Hematopoietic multipotent progenitor cell treated with erythropoietin and hydrocortisone succinate and interleukin-3 and kit ligand, for 4 days (in vitro differentiated cells): ENCODE measurements at regions not wholly inside any gene's neighbourhood (a gene's known extent, or its start where the extent isn't known, plus 50 kb on each side); places are given as distances from the start of the nearest gene placed in this dataset.

Experiments used
- DNase-seq: peaks from one replicate; pipeline ENCODE4 v3.0.0-alpha.2; 2015

DNA sequence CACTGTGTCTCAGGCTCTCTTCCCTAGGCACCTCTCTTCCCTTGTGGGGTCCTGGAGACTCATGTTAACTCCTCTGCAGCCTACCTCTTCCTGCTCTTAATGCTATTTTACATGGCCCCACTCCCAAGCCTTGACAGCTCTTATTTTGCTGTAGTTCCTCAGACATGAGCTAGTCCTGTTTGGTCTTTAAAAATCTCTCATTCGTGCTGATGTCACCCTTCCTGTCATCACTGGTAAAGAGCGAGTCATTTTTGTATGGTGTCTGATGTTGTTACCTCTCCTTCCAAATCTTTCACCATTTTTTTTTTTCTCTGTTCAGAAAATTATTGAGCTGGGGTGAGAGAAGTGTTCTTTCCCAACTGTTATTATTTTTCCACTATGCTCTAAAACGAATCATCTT is 84.8 kb upstream of the ZBED5 start:
- no peak for DNase-seq

DNA sequence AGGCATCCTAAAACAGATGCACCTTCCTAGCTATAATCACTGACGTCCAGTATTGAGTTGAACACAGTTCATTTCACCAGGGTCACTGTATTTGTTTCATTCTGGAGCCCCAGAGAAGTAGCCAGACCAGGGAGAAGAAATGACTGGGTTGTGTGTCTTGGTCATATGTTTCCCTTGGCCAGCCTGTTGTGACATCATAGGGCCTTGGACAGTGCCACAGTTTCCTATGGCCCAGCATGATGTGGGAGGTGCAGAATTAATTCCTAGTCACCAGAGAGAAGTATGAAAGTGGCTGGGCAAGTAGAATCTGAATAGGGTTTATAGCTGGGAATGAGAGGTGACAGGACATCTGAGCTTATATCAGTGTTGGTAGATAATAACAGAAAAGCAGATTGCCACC is 84.0 kb upstream of the ZBED5 start:
- DNase-seq: no peak

DNA sequence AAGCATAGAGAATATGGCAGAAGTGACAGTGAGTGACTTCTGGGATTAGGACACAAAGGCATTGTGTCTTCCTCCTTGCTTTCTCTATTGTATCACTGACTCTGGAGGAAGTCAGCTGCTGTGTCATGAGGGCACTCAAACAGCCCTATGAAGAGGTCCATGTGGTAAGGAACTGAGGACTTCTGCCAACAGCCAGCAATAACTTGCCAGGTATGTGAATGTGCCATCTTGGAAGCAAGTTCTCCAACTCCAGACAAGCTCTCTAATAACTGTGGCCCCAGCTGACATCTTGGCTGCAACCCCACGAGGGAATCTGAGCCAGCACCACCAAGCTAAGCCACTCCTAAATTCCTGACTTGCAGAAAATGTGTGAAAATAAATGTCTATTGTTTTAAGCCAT is 83.6 kb upstream of the ZBED5 start:
- DNase-seq: no peak

DNA sequence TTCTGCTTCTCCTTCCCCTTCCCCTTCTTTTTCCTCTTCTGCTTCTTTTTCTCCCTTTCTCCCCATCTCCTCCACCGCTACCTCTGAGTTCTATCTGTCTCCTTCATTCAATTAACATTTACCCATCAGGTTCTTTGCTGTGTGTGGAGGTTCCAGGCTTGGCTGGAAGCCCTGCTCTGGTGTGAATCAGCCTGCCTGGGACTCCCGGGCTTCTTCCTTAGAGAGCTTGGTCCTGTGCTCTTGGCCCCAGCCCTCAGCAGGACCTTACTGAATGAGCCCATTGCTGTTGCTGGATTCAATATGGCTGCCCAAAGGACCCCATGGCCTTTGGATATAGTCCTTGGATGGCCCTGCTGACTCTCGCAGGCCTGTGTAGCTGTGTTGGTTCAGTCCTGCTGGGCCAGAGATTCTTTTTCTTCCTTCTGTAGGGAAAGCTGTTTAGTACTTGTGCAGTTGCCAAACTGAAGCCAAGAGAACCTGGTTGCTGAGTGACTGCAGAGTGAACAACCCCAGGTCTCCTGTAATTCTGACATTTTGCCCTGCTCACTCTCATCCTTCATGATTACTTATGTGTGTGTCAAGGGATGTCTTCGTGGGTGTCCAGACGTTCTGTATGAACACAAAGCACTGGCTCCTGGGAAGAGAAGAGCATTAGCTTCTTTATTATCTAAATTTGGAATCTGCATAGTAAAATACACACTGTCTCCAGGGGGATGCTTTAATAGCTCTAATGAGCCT is 81.0 kb upstream of the ZBED5 start:
- DNase-seq: no peak

DNA sequence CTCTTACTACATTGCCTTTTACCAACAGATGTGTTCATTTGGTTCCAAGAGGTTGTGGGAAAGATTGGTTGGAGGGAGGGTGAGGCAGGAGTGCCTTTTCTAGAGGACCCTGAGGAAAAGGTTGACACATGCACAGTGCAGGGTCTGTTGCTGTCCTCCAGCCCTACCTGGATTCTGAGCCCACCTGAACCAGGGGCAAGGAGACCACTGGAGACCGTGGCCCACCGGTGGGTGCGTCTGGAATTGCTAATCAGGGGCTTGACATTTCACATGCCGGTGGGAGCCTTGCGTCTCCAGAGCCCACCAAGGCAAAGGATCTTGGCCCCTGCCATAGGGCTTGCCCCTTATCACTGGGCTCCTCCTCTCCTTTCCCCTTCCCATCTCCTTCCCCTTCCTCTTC is 80.4 kb upstream of the ZBED5 start:
- no peak for DNase-seq

DNA sequence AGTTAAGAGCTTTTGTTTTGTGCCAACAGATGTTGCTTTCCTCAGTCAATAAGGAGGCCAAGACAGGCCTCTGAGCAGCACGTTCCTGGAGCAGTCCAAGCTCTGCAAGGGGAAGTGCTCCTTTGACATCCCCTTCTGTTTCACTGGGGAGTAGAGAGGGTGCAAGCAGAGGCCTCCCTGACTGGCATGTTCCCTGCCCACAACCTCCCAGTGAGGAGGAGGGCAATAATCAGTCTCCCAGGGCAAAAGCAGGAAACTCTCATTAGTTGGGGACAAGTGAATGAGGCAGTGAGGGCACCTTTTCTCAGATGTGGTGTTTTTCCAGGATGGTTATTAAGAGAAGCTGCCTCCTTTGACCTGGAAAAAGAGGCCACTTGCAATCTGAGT is 79.5 kb upstream of the ZBED5 start:
- no peak for DNase-seq

DNA sequence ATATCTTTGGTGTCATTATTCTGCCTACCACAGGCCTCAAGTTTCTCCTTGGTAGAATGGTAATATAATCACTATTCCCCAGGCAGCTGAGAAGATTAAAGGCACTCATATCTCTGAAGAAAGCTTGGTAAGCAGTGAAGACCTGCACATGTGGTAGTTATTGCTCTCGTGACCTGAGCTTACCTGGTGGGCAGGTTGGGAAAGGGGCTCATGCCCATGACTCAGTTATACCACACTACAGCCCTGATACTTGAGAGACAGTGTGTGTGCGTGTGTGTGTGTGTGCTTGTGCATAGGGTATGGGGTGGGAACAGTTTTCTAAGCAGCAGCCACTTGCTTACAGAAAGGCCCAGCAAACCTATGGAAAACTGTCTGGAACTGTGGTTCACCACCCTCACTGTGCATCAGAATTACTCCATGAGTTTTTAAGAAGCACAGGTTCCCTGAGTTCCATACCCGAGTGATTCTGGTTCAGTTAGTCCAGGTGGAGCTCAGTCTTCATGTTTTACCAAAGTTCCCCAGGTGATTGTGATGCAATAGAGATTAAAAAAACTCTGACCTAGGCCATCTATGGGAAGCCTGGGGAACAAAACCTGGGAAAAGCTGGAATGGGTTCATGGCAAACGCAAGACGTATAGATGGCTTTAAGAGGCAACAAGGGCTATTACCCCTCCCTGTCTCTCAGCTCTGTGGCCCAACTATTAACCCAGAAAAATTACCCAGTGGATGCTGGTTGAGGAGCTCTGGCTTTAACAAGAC is 79.0 kb upstream of the ZBED5 start:
- DNase-seq: no peak

DNA sequence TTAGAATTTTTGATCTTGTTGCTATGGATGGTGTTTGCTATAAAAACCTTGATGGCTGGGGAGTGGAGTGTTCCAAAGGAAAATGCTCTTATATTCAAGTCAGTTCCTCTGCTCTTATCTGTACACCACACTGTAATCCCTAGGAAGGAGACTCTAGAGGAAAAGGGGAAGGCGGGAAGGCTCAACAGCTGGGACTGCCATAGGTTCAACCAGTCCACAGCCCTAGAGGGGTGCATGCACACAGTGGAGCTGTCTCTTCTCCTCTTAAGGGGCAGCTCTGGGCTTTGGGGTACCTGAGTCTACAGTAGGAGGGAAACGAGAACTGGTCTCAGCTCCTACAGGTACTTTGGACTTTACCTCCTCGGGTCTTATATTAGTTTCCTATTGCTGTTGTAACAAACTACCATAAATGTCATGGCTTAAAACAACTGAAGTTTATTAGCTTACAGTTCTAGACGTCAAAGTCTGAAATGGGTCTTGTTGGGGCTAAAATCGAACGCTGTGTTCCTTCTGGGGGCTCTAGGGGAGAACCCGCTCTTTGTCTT is 77.2 kb upstream of the ZBED5 start:
- DNase-seq: no peak

DNA sequence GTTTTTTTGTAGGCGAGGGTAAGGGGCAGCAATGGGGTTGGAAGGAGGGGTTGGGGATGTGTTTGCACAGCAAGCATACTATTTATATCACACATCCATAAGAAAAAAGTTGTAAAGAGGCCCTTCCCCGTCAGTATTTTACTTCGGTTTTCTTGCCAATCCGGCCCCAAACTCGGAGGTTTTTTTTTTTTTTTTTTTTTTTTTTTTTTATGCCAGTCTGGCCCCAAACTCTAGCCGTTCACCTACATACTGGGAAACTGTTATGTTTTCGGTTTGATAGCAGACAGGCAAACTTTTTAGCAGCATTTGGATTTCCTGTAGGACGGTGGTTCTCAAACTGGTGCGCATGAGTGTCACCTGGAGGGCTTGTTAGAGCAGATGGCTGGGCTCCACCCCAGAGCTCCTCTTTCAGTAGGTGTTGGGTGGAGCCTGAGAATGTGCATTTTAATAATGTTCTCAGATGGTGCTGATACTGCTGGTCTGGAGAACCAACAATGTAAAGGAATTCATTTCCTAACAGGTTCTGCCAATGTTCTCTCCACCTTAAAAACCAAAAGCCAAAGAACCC is 76.5 kb upstream of the ZBED5 start:
- peak; percentile 22 for DNase-seq

DNA sequence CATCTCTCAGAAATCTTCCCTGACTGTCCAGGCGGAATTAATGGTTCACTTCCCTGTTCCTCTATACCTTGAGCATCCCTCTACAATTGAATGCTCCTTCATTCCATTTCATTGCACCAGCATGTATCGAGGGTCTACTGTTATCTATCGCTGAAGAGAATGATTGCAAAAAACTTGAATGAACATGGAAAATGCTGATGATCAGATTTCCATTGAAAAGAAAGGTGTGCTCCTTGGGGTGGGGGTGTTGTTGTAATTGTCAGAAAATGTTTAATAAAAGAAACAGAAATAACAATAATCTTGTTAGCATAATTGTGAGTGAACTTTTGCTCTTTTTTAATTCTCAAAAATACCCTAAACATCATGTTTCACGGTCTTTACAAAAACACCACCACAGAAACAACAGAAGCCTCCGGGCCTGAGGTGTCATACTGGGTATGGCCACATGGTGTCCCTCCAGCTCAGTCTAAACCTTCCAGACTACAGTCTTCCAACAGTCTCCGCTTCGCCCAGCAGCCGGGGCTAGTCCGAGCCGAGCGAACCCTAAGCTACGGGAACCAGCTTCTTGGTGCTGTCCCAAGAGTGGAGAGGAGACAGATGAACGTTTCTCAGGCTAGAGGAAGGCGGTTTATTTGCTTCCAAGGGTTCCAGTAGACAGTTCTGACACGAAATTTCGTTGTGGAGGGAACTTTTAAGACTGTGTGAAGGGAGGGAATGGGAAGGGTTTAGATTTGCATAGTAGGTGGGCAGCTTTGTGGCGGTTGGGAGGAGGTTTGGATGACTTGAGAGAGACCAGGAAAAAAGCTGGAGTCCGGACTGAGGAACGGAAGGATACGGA is 75.8 kb upstream of the ZBED5 start:
- peak; percentile 95 for DNase-seq

DNA sequence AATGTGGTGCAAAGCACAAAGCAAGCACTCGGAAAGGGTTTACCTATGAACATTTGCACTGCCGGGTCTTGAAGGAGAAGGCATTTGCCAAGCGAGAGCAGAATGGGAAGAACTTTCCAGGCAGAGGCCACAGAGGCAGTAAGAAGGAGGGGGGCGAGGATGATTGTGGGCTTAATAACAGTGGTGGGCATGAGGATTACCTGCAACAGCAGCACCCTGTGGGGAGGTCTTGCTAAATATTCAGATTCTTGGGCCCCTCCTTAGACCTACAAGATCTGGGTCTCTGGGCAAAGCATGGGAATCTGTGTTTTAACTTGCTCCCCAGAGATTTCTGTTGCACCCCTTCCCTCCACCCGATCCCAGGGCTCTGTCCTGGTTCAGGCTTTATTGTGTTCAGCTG is 75.1 kb upstream of the ZBED5 start:
- DNase-seq: no peak

DNA sequence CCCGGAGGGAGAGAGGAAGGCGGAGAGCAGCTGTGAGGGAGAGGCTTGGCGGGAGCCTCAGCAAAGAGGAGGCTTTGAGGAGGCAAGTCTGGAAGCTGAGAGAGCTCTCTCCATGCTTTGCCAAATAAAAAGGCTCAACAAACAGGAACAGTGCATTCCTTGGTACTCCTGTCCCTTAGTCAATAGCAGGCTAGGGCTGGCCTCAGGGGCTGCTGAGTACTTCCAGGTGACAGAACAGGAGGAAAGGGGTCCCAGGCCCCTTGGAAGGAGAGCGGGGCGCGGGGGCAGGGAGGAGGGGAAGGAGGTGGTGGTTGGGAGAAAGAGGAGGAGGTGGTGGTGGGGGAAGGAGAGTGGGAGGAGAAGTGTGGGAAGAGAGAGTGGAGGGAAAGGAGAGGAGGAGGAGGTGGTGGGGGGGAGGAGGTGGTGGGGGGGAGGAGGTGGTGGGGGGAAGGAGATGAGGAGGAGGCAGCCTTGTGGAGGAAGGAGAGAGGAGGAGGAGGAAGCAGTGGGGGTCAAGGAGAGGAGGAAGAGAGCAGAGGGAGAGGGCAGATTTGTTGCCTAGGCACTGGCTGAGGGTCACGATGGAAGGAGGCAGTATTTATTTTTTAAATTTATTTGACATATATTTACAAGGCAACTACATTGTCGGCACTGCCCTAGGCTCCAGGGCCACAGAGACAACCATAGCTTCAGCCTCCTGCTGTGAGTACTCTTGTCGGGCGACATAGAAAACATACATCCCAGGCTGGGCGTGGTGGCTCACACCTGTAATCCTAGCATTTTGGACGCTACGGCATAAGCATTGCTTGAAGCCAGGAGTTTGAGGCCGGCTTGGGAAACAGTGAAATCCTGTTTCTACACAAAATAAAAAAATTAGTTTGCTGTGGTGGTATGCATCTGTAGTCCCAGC is 74.2 kb upstream of the ZBED5 start:
- peak; percentile 27 for DNase-seq

DNA sequence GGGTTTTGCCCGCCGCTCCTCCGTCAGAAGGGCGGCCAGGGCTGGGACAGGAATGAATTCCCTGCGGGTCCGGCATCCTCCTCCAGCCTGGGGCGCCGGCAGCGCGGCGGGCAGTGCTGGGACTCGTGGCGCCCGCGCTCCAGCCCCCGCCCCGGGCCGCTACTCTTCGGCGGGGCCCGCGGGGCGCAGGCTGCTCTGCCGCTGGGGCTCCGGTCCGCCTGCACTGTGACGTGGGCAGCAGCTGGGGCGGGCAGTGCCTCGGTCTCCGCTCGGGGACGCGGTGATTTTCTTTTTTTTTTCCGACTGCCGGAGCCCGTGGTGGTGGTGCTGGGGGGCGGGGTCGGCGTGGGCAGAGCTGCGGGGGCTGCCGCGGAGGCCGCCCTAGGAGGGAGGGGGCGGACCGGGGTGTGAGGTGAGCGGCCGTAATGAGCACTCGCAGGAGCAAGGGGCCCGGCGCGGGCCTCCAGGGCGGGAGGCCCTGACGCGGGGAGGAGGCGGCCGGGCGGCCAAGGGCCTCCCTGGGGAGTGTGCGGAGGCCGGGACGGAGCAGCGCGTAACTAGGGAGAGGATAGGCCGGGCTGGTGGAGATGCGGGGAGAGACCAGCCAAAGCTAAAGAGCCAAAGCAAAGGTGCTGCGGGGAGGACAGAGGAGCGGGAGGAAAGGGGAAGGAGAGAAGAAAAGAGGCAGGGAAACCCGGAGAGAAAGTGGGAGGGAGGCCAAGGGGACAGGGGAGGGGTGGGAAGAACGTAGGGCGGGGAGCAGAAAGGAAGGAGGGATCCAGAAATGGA is 73.3 kb upstream of the ZBED5 start:
- peak; percentile 56 for DNase-seq

DNA sequence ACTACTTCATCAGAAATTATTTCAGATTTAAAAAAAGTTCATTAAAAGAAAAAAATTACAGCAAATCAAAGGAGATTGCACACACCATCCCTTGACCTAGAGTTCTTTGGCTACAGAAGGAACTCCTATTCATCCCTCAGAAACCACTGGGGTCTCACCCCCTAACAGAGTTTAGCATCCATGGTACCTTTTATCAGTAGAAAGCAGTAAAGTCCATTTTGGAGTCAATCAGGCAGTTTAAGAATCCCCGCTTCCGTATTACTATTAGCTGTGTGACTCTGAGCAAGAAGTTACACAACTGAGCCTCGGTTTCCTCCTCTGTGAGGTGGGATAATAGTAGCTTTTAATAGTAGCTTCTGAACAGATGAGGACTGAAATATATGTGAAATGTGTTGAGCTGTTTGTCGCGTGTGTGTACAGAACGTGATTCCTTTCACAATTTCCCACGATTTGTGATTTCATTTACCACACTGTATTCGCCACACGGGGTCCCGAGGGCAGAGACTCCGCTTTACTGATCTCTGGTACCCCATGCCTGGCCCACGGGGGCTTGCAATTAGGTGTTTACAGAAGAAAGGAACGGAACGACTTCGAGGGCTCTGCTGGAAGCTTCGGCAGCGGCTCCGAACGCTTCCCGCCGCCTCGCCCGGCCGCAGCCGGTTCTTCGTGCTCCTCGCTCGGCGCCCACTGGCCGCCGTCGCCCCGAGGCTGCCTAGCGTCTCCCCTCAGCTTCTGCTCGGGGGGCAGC is 72.5 kb upstream of the ZBED5 start:
- peak; percentile 47 for DNase-seq

DNA sequence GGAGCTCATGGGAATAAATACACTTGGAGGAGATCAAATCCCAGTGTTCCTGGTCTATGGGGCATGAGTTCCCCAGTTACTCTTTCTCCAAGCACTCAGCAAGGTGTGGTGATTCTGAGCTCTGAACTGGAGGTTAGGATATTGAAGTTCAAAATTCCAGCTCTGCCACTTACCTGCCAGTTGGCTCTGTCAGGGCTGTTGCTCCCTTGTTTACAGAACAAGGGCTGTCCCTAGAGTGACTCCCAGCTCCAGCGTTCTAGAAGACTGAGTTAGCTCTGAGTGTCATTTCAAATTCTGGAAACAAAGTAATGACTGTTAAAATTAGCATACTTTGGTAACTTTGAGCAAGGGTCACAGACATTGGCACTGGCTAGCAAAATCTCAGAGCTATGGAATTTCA is 69.7 kb upstream of the ZBED5 start:
- DNase-seq: no peak

DNA sequence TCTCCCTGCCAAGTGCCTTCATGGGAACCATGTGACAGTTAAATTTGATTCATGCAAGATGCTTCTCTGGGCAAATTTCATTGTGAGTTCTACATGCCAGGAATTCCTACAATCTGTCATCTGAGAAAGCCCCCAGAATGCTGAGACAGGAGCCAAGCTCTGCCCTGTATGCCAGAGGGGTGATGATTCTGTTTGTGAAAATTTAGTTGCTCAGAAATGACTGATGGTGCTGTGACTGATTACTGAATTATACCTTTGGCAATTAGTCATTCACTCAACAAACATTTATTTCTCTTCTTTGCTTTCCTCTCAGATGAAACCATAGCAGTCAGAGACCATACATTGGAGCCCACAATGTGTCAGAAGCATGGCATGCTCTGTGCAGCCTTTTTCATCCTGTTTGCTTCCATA is 69.0 kb upstream of the ZBED5 start:
- no peak for DNase-seq

DNA sequence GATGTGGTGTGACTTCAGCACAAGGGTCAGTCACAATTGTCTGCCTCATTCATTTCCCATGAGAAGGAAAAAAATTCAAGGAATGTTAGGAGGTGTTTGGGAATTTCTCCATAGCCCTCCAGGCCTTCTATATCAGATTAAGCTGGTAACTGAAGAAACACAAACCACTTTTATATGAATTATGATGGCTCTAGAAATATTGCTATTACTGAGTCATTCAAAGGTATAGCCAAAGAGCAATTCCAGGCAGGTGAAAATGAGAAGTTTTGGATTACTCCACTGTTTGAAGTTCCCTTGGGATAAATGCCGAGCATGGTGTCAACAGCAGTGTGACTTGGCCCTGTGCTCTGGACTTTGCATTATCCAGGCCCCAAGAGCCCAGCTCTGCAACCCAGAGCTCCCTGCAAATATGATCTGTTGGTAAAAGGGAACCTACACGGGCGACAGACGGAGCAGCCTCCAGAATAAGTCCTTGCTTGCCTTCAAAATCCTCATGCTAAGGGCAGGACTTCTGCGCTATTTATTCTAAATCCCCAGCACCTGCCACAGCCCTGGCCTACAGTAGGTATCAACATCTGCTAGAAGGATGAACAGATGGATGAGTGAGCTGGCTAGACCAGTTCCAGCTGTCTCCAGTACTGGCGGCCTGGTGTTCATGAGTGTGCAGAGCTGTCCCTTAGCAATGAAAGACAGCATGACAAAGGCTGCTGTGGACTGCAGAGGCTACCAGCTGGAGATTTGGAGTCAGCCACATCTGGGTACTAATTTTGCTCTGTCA is 67.5 kb upstream of the ZBED5 start:
- DNase-seq: no peak

DNA sequence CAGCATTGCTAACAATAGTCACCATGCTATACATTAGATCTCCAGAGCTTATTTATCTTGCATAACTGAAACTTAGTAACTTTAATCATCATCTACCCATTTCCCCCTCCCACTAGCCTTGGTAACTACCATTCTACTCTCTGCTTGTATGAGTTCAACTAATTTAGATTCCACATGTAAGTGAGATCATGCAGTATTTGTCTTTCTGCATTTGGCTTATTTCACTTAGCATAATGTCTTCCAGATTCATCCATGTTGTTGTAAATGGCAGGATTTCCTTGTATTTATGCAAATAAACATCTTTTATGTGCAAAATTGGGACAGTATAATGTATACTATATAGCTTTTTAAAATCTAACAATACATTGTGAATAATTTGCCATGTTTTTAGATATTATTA is 66.0 kb upstream of the ZBED5 start:
- DNase-seq: no peak

DNA sequence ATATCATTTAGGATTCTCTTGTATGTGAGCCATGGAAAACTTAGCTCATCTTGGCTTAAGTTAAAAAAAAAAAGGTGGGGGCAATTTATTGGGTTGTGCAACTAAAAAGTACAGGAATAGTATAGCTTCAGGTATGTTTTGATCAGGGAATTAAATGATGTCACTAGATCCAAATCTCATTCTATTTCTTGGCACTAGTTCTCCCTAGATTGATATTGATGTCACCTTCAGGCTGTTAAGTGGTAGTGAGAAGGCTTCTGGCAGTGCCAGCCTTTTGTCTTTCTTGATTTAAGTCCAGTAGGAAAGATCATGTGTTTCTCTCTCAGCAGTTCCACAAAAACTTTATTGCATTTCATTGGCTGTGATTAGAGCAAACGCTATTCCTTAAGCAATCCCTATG is 65.0 kb upstream of the ZBED5 start:
- no peak for DNase-seq

DNA sequence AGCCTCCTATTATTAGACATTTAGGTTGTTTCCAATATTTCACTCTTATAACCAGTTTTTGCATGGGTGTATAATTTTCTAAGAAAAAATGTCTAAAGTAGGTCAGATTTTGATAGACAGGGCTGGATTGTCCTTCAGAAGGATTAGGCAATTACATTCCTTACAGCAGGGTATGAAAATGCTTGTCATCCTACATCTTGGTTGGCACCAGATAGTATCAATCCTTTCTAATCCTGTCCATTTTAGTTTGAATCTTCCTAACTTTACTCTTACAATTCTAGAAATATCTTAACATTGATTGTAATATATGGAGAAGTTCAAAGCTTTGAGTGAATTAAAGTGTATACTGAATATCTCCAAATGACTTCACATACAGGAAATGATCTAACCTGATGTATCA is 63.0 kb upstream of the ZBED5 start:
- no peak for DNase-seq
